Transverse colon (tissue), 4 donors: ENCODE measurements at regions not wholly inside any gene's neighbourhood (a gene's known extent, or its start where the extent isn't known, plus 50 kb on each side); places are given as distances from the start of the nearest gene placed in this dataset.

Experiments used
- DNase-seq: peaks from one replicate; pipeline ENCODE4 v3.0.0-alpha.2; 2019
- H3K27ac ChIP-seq, 4 donors: fragments of 200-600 bp; sonication (generic); 2 replicates each; pipeline ENCODE4 v1.5.1; 2016 to 2018; ENCODE audit warnings: inconsistent platforms in 4 of 4
- H3K27me3 ChIP-seq: fragments of 200-600 bp; sonication (generic); 2 replicates; pipeline ENCODE4 v1.5.1; 2017; ENCODE audit warnings: inconsistent platforms
- H3K36me3 ChIP-seq, 4 donors: fragments of 200-600 bp; sonication (generic); 2 replicates each; pipeline ENCODE4 v1.5.1; 2017 to 2019; ENCODE audit warnings: inconsistent platforms in 4 of 4
- H3K4me1 ChIP-seq, 4 donors: fragments of 200-600 bp; sonication (generic); 2 replicates each; pipeline ENCODE4 v1.5.1; 2017 to 2020; ENCODE audit warnings: inconsistent platforms in 4 of 4
- H3K4me3 ChIP-seq, 4 donors: fragments of 200-600 bp; sonication (generic); 1 replicate in 1 of 4; 2 replicates in 3 of 4; pipeline versions ENCODE4 v1.5.1 to v1.6.1; 2017 to 2019; ENCODE audit warnings: inconsistent platforms in 4 of 4
- H3K9me3 ChIP-seq, 2 donors: fragments of 200-600 bp; sonication (generic); 2 replicates each; pipeline ENCODE4 v1.5.1; 2017 to 2019; ENCODE audit warnings: inconsistent platforms in 2 of 2
- EP300 ChIP-seq: sonication (generic); formaldehyde crosslinking; IDR thresholded peaks from one replicate; pipeline ENCODE4 v1.6.1; 2017; ENCODE audit warnings: antibody characterized with exemption, low read depth
- POLR2A ChIP-seq: fragments of 450-650 bp; IDR thresholded peaks from one replicate; pipeline ENCODE4 v1.6.1; 2016; ENCODE audit warnings: antibody characterized with exemption, mild to moderate bottlenecking, moderate library complexity
- POLR2AphosphoS5 ChIP-seq, 3 donors: sonication (generic); formaldehyde crosslinking; IDR thresholded peaks; one replicate each; pipeline ENCODE4 v1.6.1; 2016; ENCODE audit warnings: antibody characterized with exemption in 3 of 3
- WGBS, 2 donors: methylation state at CpG; one replicate each; pipeline ENCODE4 v1.1.5; 2018; ENCODE audit warnings: low coverage in 1 of 2; 5-methylcytosine and 5-hydroxymethylcytosine counted together
- in situ Hi-C, 4 donors: fragments of 200-750 bp; cut with MboI; loops; one replicate each; pipeline versions ENCODE4 v1.15.0 to v1.15.1; 2017; ENCODE audit warnings: low sequenced_read_pairs in 3 of 4, low pct_ligation_motif_present in 1 of 4, low pct_unique_long_range_greater_than_20kb in 1 of 4
- intact Hi-C: fragments of 100-400 bp; cut with DNase I; formaldehyde crosslinking; loops from one replicate; pipeline ENCODE4 v1.15.1; 2023; ENCODE audit warnings: low total_unique reads
- TF ChIP-seq, protein P1 (sequence below), 5 experiments: fragments of 200-600 bp in 3 of 5; fragments of 450-650 bp in 2 of 5; sonication (generic) in 3 of 5; IDR thresholded peaks; 1 replicate in 2 of 5; 2 replicates in 3 of 5; pipeline ENCODE4 v1.5.1; 2016 to 2017; ENCODE audit warnings: antibody characterized with exemption in 5 of 5, inconsistent platforms in 3 of 5, mild to moderate bottlenecking in 2 of 5, moderate library complexity in 1 of 5

DNA sequence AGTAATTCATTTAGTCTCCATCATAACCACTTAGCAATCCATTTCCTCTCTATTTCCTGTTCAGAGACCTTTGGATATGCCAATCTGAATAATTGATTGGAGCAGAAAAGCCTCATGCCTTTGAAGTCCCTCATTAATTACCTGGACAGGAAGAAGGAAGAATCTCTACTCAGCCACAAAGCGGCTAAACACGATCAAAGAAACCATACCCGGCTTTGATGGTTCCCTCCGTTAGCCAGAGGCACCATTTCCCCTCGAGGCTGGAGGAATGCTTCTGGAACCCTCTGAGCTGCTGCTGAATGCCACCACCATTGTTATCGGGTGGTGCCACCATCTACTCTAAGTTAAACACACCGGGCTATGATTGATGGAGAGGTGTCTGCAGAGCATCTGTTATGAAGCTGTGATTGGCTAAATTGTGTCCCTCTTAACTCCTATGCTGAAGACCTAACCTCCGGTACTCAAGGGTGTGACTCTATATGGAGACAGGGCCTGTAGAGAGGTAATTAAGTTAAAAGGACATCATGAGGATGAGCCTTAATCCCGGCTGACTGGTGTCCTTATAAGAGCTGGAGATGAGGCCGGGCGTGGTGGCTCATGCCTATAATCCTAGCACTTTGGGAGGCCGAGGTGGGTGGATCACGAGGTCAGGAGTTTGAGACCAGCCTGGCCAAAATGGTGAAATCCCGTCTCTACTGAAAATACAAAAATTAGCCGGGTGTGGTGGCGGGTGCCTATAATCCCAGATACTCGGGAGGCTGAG lies 168.6 kb downstream of the CTTN start:
- intact Hi-C loops: no loop called here
- Histone ChIP-seq H3K4me3 (no peak overlapping the region), H3K27me3 (no peaks in the 10 kb centered on the region), H3K4me1 (peaks cover 4 to 30% (median 14%) of the 10 kb centered on the region in 4 donors), H3K36me3 (no peaks in the 10 kb centered on the region), H3K9me3 (no peaks in the 10 kb centered on the region), H3K27ac (peak overlapping the region in 3 of 4 donors; percentile 71 to 82 (median 81))
- TF ChIP-seq EP300 (no peak), POLR2AphosphoS5 (IDR thresholded peaks at IDR 0.05) (no peak), POLR2A (no peak)
- TF ChIP-seq, protein P1, sequence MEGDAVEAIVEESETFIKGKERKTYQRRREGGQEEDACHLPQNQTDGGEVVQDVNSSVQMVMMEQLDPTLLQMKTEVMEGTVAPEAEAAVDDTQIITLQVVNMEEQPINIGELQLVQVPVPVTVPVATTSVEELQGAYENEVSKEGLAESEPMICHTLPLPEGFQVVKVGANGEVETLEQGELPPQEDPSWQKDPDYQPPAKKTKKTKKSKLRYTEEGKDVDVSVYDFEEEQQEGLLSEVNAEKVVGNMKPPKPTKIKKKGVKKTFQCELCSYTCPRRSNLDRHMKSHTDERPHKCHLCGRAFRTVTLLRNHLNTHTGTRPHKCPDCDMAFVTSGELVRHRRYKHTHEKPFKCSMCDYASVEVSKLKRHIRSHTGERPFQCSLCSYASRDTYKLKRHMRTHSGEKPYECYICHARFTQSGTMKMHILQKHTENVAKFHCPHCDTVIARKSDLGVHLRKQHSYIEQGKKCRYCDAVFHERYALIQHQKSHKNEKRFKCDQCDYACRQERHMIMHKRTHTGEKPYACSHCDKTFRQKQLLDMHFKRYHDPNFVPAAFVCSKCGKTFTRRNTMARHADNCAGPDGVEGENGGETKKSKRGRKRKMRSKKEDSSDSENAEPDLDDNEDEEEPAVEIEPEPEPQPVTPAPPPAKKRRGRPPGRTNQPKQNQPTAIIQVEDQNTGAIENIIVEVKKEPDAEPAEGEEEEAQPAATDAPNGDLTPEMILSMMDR (IDR thresholded peaks at IDR 0.05): no peak
- no peak for DNase-seq
- WGBS, 2 donors: 78 to 100% methylated on average over 1 to 17 of the region's 17 CpGs
- in situ Hi-C loops: no loop called here

DNA sequence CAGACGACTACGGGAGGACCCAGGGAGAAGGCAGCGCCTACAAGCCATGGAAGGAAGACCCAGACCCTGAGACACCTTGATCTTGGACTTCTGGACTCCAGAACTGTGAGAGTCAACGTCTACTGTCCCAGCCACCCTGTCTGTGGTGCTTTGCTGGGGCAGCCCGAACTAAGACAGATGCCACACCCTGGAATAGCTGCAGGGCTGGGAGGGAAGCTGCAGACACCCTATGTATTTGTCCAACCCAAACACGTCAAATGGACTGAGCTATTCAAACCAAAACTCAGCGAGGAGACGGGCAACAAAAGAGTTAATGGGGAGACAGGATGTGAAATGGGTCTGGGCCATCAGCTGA lies 169.3 kb downstream of the CTTN start:
- peak; percentile 37 for DNase-seq
- H3K27ac ChIP-seq: peak overlapping the region; percentile 71 to 82 (median 80)
- in situ Hi-C loops: no loop called here

DNA sequence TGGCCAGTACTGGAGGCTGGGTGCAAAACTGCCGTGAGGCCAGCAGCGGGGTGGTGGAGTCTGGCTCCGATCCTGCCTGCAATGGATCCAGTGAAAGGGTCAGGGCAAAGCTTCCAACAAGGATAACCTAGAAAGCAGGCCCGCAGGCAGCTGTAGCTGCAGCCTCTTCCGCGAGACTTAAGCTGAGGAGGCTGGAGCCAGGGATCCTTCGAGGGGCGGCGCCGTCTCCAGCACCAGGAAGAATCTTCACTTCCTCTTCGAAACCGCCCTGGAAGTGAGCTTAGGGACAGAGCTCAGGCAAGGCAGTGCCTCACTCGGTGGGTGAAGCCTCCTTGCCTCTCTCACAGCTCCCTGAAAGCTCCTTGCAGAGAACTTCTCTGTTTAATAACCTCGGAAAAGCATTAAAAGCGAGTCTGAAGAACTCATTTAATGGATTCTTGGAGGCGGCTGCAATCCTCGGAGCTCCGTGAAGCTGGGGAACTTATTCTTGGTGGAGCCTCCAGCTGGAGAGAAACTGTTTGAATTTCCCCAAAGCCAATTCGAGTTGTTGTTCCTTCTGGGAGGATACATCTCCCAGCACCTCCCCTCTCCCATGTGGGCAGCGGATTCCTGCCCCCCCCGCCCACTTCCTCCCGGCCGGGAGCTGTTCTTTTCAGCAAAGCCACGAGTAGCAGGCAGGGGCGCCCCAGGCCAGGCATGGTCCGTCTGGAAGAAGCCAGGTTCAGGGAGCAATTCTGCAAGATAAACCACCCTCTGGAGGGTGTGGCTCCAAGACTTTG lies 169.9 kb downstream of the CTTN start:
- peak; percentile 71 for TF ChIP-seq POLR2A
- TF ChIP-seq POLR2AphosphoS5 (IDR thresholded peaks at IDR 0.05): peak in 2 of 3 donors; percentile 66 to 69
- TF ChIP-seq EP300: no peak
- TF ChIP-seq, protein P1 (IDR thresholded peaks at IDR 0.05): peak in 4 of 5 experiments; percentile 27 to 35 (median 30)
- 3 to 7% methylated on average over 3 to 26 of the region's 26 CpGs for WGBS, 2 donors
- no peaks in the 10 kb centered on the region for H3K36me3 ChIP-seq
- no peaks in the 10 kb centered on the region for H3K9me3 ChIP-seq
- in situ Hi-C loops (no loop called here), intact Hi-C loops (no loop called here)
- peak; percentile 74 for DNase-seq
- H3K27ac ChIP-seq: peak overlapping the region; percentile 71 to 82 (median 80)
- peaks cover 4 to 30% (median 14%) of the 10 kb centered on the region in 4 donors for H3K4me1 ChIP-seq
- no peaks in the 10 kb centered on the region for H3K27me3 ChIP-seq
- H3K4me3 ChIP-seq: peak overlapping the region in 3 of 4 donors; percentile 25 to 48 (median 29)

More for the DNA sequence above, 169.3 kb downstream of the CTTN start:
- Histone ChIP-seq H3K4me3 (peak overlapping the region in 3 of 4 donors; percentile 25 to 48 (median 29)), H3K4me1 (peaks cover 4 to 30% (median 14%) of the 10 kb centered on the region in 4 donors), H3K27me3 (no peaks in the 10 kb centered on the region), H3K36me3 (no peaks in the 10 kb centered on the region), H3K9me3 (no peaks in the 10 kb centered on the region)
- intact Hi-C loops: no loop called here
- WGBS, 2 donors: 52% methylated on average over 8 of the region's 8 CpGs; no CpG with 5 or more reads in 1 of the 2 donors
- no peak for TF ChIP-seq POLR2A
- no peak for TF ChIP-seq POLR2AphosphoS5 (IDR thresholded peaks at IDR 0.05)
- no peak for TF ChIP-seq EP300
- TF ChIP-seq, protein P1 (IDR thresholded peaks at IDR 0.05): no peak
